ENCODE measurements at regions not wholly inside any gene's neighbourhood (a gene's known extent, or its start where the extent isn't known, plus 50 kb on each side); places are given as distances from the start of the nearest gene placed in this dataset.
"Not testable (repeated sequence)": the region's sequence is repeated elsewhere in the genome, so short reads cannot be mapped to it uniquely, and the experiment has no call there.

- no peak overlapping the region for H3K9ac ChIP-seq (ENCODE audit: insufficient read length, low read depth)
- no peaks in the 10 kb centered on the region for H3K27me3 ChIP-seq (ENCODE audit: insufficient read depth, insufficient read length)
- H3K4me1 ChIP-seq (ENCODE audit: insufficient read depth, insufficient read length): no peaks in the 10 kb centered on the region
- H3K9me3 ChIP-seq (ENCODE audit: insufficient read depth, low read length): no peaks in the 10 kb centered on the region
- H3K36me3 ChIP-seq (ENCODE audit: insufficient read depth, insufficient read length, low read length): no peaks in the 10 kb centered on the region
- DNase-seq (ENCODE audit: low read depth, low spot score): no peak
- TF ChIP-seq ZNF274 (IDR thresholded peaks at IDR 0.05; ENCODE audit: low read depth, low read length): no peak
- TF ChIP-seq SUZ12 (IDR thresholded peaks at IDR 0.05; ENCODE audit: extremely low read depth, insufficient read depth, insufficient read length): no peak
- no peak for TF ChIP-seq YY1 (IDR thresholded peaks at IDR 0.05; ENCODE audit: insufficient read depth, insufficient read length)
- H3K4me3 ChIP-seq (ENCODE audit: insufficient read length, low read depth): no peak overlapping the region
Observed at GRCh38 chr16:47979616-47980182, 176.1 kb downstream of the ABCC12 start.

- no peak overlapping the region for H3K4me3 ChIP-seq (ENCODE audit: insufficient read length, low read depth)
- no peaks in the 10 kb centered on the region for H3K36me3 ChIP-seq (ENCODE audit: insufficient read depth, insufficient read length, low read length)
- no peaks in the 10 kb centered on the region for H3K27me3 ChIP-seq (ENCODE audit: insufficient read depth, insufficient read length)
- no peak overlapping the region for H3K9ac ChIP-seq (ENCODE audit: insufficient read length, low read depth)
- no peaks in the 10 kb centered on the region for H3K9me3 ChIP-seq (ENCODE audit: insufficient read depth, low read length)
- no peaks in the 10 kb centered on the region for H3K4me1 ChIP-seq (ENCODE audit: insufficient read depth, insufficient read length)
- TF ChIP-seq YY1 (IDR thresholded peaks at IDR 0.05; ENCODE audit: insufficient read depth, insufficient read length): no peak
- no peak for TF ChIP-seq ZNF274 (IDR thresholded peaks at IDR 0.05; ENCODE audit: low read depth, low read length)
- TF ChIP-seq SUZ12 (IDR thresholded peaks at IDR 0.05; ENCODE audit: extremely low read depth, insufficient read depth, insufficient read length): no peak
- DNase-seq (ENCODE audit: low read depth, low spot score): no peak
Observed at GRCh38 chr16:47979164-47979520, 176.7 kb downstream of the ABCC12 start.

- H3K9me3 ChIP-seq (ENCODE audit: insufficient read depth, low read length): no peaks in the 10 kb centered on the region
- no peaks in the 10 kb centered on the region for H3K27me3 ChIP-seq (ENCODE audit: insufficient read depth, insufficient read length)
- H3K4me3 ChIP-seq (ENCODE audit: insufficient read length, low read depth): no peak overlapping the region
- no peaks in the 10 kb centered on the region for H3K36me3 ChIP-seq (ENCODE audit: insufficient read depth, insufficient read length, low read length)
- H3K9ac ChIP-seq (ENCODE audit: insufficient read length, low read depth): no peak overlapping the region
- H3K4me1 ChIP-seq (ENCODE audit: insufficient read depth, insufficient read length): no peaks in the 10 kb centered on the region
- no peak for DNase-seq (ENCODE audit: low read depth, low spot score)
- no peak for TF ChIP-seq SUZ12 (IDR thresholded peaks at IDR 0.05; ENCODE audit: extremely low read depth, insufficient read depth, insufficient read length)
Observed at GRCh38 chr16:47978491-47979163, 177.2 kb downstream of the ABCC12 start.

DNA sequence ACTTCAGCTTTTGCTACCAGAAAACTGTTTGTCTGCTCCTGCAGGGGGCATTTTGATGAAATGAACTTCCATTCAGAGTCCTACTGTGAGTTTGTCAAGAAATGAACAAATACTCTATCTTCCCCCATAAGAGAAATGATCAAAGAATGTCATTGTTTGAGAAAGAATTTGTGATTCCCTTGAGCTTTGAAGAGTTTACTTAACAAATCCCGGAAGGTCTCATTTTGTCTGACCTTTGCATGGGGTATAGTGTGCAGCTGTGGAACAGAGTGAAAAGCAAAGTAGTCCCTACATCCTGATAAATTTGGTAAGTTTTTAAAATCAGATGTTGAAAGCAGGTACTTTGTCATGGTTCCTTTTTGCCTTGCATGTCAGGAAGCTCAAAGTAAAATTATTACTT, 178.0 kb downstream of the ABCC12 start:
- Histone ChIP-seq H3K27me3 (ENCODE audit: insufficient read depth, insufficient read length) (no peaks in the 10 kb centered on the region), H3K4me1 (ENCODE audit: insufficient read depth, insufficient read length) (no peaks in the 10 kb centered on the region), H3K9me3 (ENCODE audit: insufficient read depth, low read length) (no peaks in the 10 kb centered on the region), H3K9ac (ENCODE audit: insufficient read length, low read depth) (no peak overlapping the region), H3K4me3 (ENCODE audit: insufficient read length, low read depth) (no peak overlapping the region), H3K36me3 (ENCODE audit: insufficient read depth, insufficient read length, low read length) (no peaks in the 10 kb centered on the region)
- no peak for TF ChIP-seq YY1 (IDR thresholded peaks at IDR 0.05; ENCODE audit: insufficient read depth, insufficient read length)
- TF ChIP-seq SUZ12 (IDR thresholded peaks at IDR 0.05; ENCODE audit: extremely low read depth, insufficient read depth, insufficient read length): no peak
- TF ChIP-seq ZNF274 (IDR thresholded peaks at IDR 0.05; ENCODE audit: low read depth, low read length): no peak
- DNase-seq (ENCODE audit: low read depth, low spot score): no peak

GRCh38 chr16:47976636-47977210, 179.1 kb downstream of the ABCC12 start:
- H3K36me3 ChIP-seq (ENCODE audit: insufficient read depth, insufficient read length, low read length): no peaks in the 10 kb centered on the region
- no peak overlapping the region for H3K9ac ChIP-seq (ENCODE audit: insufficient read length, low read depth)
- no peaks in the 10 kb centered on the region for H3K9me3 ChIP-seq (ENCODE audit: insufficient read depth, low read length)
- no peak overlapping the region for H3K4me3 ChIP-seq (ENCODE audit: insufficient read length, low read depth)
- no peak for DNase-seq (ENCODE audit: low read depth, low spot score)
- no peaks in the 10 kb centered on the region for H3K4me1 ChIP-seq (ENCODE audit: insufficient read depth, insufficient read length)
- TF ChIP-seq ZNF274 (IDR thresholded peaks at IDR 0.05; ENCODE audit: low read depth, low read length) (no peak), SUZ12 (IDR thresholded peaks at IDR 0.05; ENCODE audit: extremely low read depth, insufficient read depth, insufficient read length) (no peak), YY1 (IDR thresholded peaks at IDR 0.05; ENCODE audit: insufficient read depth, insufficient read length) (no peak)
- no peaks in the 10 kb centered on the region for H3K27me3 ChIP-seq (ENCODE audit: insufficient read depth, insufficient read length)

- not testable (repeated sequence) for H3K27me3 ChIP-seq (ENCODE audit: insufficient read depth, insufficient read length); DNase-seq (ENCODE audit: low read depth, low spot score)
Observed at GRCh38 chr16:47974971-47975370, 180.8 kb downstream of the ABCC12 start.

DNA sequence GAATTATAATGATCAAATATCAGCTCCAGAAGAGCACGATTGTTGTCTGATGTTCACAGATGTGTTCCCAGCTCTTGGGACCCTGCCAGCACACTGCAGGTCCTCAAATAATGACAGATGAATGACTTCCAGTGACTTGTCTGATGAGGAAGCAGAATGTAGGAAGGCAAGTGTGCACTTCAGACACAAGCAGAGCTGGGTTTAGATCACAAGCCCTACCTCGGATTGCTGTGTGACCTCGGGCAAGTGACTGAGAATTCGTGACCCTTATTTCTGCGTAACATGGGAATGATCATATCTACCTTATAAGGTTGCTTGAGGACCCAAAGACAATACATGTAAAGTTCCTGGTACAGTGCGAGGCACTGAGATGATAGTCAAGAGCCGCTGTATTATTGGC, 182.2 kb downstream of the ABCC12 start:
- H3K36me3 ChIP-seq (ENCODE audit: insufficient read depth, insufficient read length, low read length): no peaks in the 10 kb centered on the region
- no peaks in the 10 kb centered on the region for H3K9me3 ChIP-seq (ENCODE audit: insufficient read depth, low read length)
- H3K4me3 ChIP-seq (ENCODE audit: insufficient read length, low read depth): no peak overlapping the region
- no peaks in the 10 kb centered on the region for H3K27me3 ChIP-seq (ENCODE audit: insufficient read depth, insufficient read length)
- no peak overlapping the region for H3K9ac ChIP-seq (ENCODE audit: insufficient read length, low read depth)
- DNase-seq (ENCODE audit: low read depth, low spot score): no peak
- H3K4me1 ChIP-seq (ENCODE audit: insufficient read depth, insufficient read length): no peaks in the 10 kb centered on the region
- TF ChIP-seq SUZ12 (IDR thresholded peaks at IDR 0.05; ENCODE audit: extremely low read depth, insufficient read depth, insufficient read length) (no peak), ZNF274 (IDR thresholded peaks at IDR 0.05; ENCODE audit: low read depth, low read length) (no peak), YY1 (IDR thresholded peaks at IDR 0.05; ENCODE audit: insufficient read depth, insufficient read length) (no peak)

More at GRCh38 chr16:47974971-47975370, 180.8 kb downstream of the ABCC12 start:
- H3K4me3 ChIP-seq (ENCODE audit: insufficient read length, low read depth); H3K9me3 ChIP-seq (ENCODE audit: insufficient read depth, low read length); H3K4me1 ChIP-seq (ENCODE audit: insufficient read depth, insufficient read length); H3K36me3 ChIP-seq (ENCODE audit: insufficient read depth, insufficient read length, low read length); H3K9ac ChIP-seq (ENCODE audit: insufficient read length, low read depth): not testable (repeated sequence)

Data from NT2/D1 (cell line).